ENCODE measurements at regions not wholly inside any gene's neighbourhood (a gene's known extent, or its start where the extent isn't known, plus 50 kb on each side); places are given as distances from the start of the nearest gene placed in this dataset.
"Not testable (repeated sequence)": the region's sequence is repeated elsewhere in the genome, so short reads cannot be mapped to it uniquely, and the experiment has no call there.

GRCh38 chr1:173269490-173270230 lies 62.5 kb upstream of the TNFSF4 start (continued):
- TF ChIP-seq POLR2AphosphoS5 (IDR thresholded peaks at IDR 0.05; ENCODE audit: low read depth, low read length): no peak
- TF ChIP-seq ZNF274 (IDR thresholded peaks at IDR 0.05; ENCODE audit: low read depth, low read length): no peak

- DNase-seq (ENCODE audit: low read depth, low spot score) (no peak), ATAC-seq (no peak)
- no peaks in the 10 kb centered on the region for H3K27me3 ChIP-seq (ENCODE audit: insufficient read depth, low read length)
- H3K9me3 ChIP-seq (ENCODE audit: control insufficient read depth in 1 of 2, insufficient read depth in 1 of 2, low read depth in 1 of 2, low read length in 2 of 2): no peaks in the 10 kb centered on the region
- ChIA-PET CTCF (interaction anchor here (1.1 kb wide), 1 partner anchor 15 kb away, joined by 6 read pairs; no protein-coding TSS in a partner anchor), POLR2A (no interaction called here), RAD21 (ENCODE audit: low non-redundant PET in 1 of 2, low total read pairs in 2 of 2, uncharacterized antibody in 2 of 2, unreplicated experiment in 2 of 2) (no interaction called here)
- H3K4me1 ChIP-seq (ENCODE audit: control insufficient read depth in 1 of 2, insufficient read depth in 2 of 2, low read length in 2 of 2): peaks cover 0 to 14% of the 10 kb centered on the region in 2 experiments; a peak in 1 of 4 replicates
- H4K20me1 ChIP-seq (ENCODE audit: insufficient read depth): no peaks in the 10 kb centered on the region
- TF ChIP-seq MAX (IDR thresholded peaks at IDR 0.05) (no peak), SRF (IDR thresholded peaks at IDR 0.05; ENCODE audit: low read depth) (no peak), EZH2phosphoT487 (IDR thresholded peaks at IDR 0.05; ENCODE audit: borderline replicate concordance) (no peak), ZFX (IDR thresholded peaks at IDR 0.05) (no peak), ZNF274 (IDR thresholded peaks at IDR 0.05; ENCODE audit: low read depth, low read length) (no peak), SP1 (IDR thresholded peaks at IDR 0.05; ENCODE audit: low read depth) (no peak), SIN3A (IDR thresholded peaks at IDR 0.05; ENCODE audit: low read depth) (no peak), CBX3 (IDR thresholded peaks at IDR 0.05; ENCODE audit: low read depth) (no peak), EGR1 (IDR thresholded peaks at IDR 0.05; ENCODE audit: low read depth) (no peak), REST (IDR thresholded peaks at IDR 0.05; ENCODE audit: low read depth) (no peak), ZBTB33 (IDR thresholded peaks at IDR 0.05; ENCODE audit: extremely low read depth, insufficient replicate concordance, low read length) (no peak), RAD21 (IDR thresholded peaks at IDR 0.05; ENCODE audit: low read depth) (no peak), EZH2 (IDR thresholded peaks at IDR 0.05) (no peak)
- no peaks in the 10 kb centered on the region for H3K79me2 ChIP-seq (ENCODE audit: insufficient read depth, low read length)
- no peaks in the 10 kb centered on the region for H3K36me3 ChIP-seq (ENCODE audit: control insufficient read depth in 1 of 2, insufficient read depth in 2 of 2, low read length in 2 of 2)
- intact Hi-C loops (cut with micrococcal nuclease): no loop called here
- H3K9ac ChIP-seq (ENCODE audit: low read length): no peak overlapping the region
- no peaks in the 10 kb centered on the region for H3K9me2 ChIP-seq (ENCODE audit: insufficient read depth)
- no TSS peak for BruUV-seq (replicated peaks)
- H3K4me2 ChIP-seq (ENCODE audit: low read length): no peak overlapping the region
- H3K4me3 ChIP-seq (replicated peaks in 1 of 2; ENCODE audit: low read depth in 1 of 2, low read length in 2 of 2): no peak overlapping the region
- H3K27ac ChIP-seq (ENCODE audit: low read depth, low read length): no peak overlapping the region
- no peak overlapping the region for H2AFZ ChIP-seq (ENCODE audit: low read depth, low read length, poor library complexity, severe bottlenecking)
These were observed 63.1 kb upstream of the TNFSF4 start for GRCh38 chr1:173270243-173270642.

- H3K9me2 ChIP-seq (ENCODE audit: insufficient read depth); H3K9ac ChIP-seq (ENCODE audit: low read length); H3K9me3 ChIP-seq (ENCODE audit: control insufficient read depth in 1 of 2, insufficient read depth in 1 of 2, low read depth in 1 of 2, low read length in 2 of 2); POLR2A ChIA-PET; H3K4me2 ChIP-seq (ENCODE audit: low read length); H3K27ac ChIP-seq (ENCODE audit: low read depth, low read length); H3K27me3 ChIP-seq (ENCODE audit: insufficient read depth, low read length); H3K79me2 ChIP-seq (ENCODE audit: insufficient read depth, low read length); RAD21 ChIA-PET (ENCODE audit: low non-redundant PET in 1 of 2, low total read pairs in 2 of 2, uncharacterized antibody in 2 of 2, unreplicated experiment in 2 of 2); ATAC-seq; H3K4me3 ChIP-seq (replicated peaks in 1 of 2; ENCODE audit: low read depth in 1 of 2, low read length in 2 of 2); H4K20me1 ChIP-seq (ENCODE audit: insufficient read depth); H2AFZ ChIP-seq (ENCODE audit: low read depth, low read length, poor library complexity, severe bottlenecking); BruUV-seq (replicated peaks); DNase-seq (ENCODE audit: low read depth, low spot score); intact Hi-C loops (cut with micrococcal nuclease); H3K36me3 ChIP-seq (ENCODE audit: control insufficient read depth in 1 of 2, insufficient read depth in 2 of 2, low read length in 2 of 2): not testable (repeated sequence)
- CTCF ChIA-PET: interaction anchor here (1.1 kb wide), 1 partner anchor 16 kb away, joined by 6 read pairs; no protein-coding TSS in a partner anchor
- H3K4me1 ChIP-seq (ENCODE audit: control insufficient read depth in 1 of 2, insufficient read depth in 2 of 2, low read length in 2 of 2): peaks cover 0 to 14% of the 10 kb centered on the region in 2 experiments; a peak in 1 of 4 replicates
These were observed 63.9 kb upstream of the TNFSF4 start for GRCh38 chr1:173271021-173271420.
